GM21367 (cell line): ENCODE measurements at regions not wholly inside any gene's neighbourhood (a gene's known extent, or its start where the extent isn't known, plus 50 kb on each side); places are given as distances from the start of the nearest gene placed in this dataset.
"Not testable (repeated sequence)": the region's sequence is repeated elsewhere in the genome, so short reads cannot be mapped to it uniquely, and the experiment has no call there.

Experiments used
- ATAC-seq: cut with Tn5 transposase; IDR thresholded peaks from one replicate; pipeline ENCODE4 v1.9.1; 2021; ENCODE audit not compliant: unreplicated experiment

DNA sequence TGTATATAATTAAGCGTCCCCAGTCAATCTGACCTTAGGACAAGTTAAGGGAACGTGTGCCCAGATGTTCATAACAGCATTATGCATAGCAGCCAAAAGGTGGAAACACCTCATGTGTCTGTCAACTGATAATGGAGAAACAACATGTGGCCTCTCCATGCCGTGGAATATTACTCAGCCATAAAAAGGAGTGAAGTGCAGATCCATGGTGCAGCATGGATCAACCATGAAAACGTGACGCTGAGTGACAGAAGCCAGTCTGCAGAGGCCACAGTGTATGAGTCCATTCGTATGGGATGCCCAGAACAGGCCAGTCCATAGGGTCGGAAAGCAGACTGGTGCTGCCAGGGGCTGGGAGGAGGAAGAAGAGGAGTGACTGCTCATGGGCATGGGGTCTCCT lies 161.0 kb upstream of the CIBAR2 start:
- ATAC-seq, result no peak

GRCh38 chr16:85274501-85274900 lies 162.2 kb upstream of the CIBAR2 start:
- ATAC-seq, result no peak

- ATAC-seq, result no peak
Measured at GRCh38 chr16:85274924-85275323, 162.7 kb upstream of the CIBAR2 start.

- ATAC-seq, result no peak
Measured at GRCh38 chr16:85275533-85276249, 163.4 kb upstream of the CIBAR2 start.

GRCh38 chr16:85276258-85276657 lies 164.0 kb upstream of the CIBAR2 start:
- no peak for ATAC-seq

GRCh38 chr16:85276721-85277120 lies 164.4 kb upstream of the CIBAR2 start:
- ATAC-seq, result no peak

GRCh38 chr16:85278839-85279238 lies 166.6 kb upstream of the CIBAR2 start:
- no peak for ATAC-seq

DNA sequence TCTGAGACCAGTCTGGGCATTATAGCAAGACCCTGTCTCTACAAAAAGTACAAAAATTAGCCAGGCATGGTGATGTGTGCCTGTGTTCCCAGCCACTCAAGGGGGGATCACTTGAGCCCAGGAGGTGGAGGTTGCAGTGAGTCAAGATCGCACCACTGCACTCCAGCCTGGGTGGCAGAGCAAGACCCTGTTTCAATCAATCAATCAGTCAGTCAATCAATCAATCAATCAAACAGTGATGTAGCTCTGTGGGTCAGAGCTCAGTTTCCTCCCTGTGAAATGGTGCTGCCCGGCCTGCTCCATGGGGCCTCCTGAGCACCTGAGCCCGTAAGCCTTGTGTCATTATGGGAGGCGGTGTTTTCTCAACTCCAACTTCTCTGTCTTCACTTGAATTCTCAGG lies 167.1 kb upstream of the CIBAR2 start:
- no peak for ATAC-seq

- no peak for ATAC-seq
Measured at GRCh38 chr16:85279825-85280545, 167.7 kb upstream of the CIBAR2 start.

GRCh38 chr16:85281181-85281580 lies 168.9 kb upstream of the CIBAR2 start:
- no peak for ATAC-seq

DNA sequence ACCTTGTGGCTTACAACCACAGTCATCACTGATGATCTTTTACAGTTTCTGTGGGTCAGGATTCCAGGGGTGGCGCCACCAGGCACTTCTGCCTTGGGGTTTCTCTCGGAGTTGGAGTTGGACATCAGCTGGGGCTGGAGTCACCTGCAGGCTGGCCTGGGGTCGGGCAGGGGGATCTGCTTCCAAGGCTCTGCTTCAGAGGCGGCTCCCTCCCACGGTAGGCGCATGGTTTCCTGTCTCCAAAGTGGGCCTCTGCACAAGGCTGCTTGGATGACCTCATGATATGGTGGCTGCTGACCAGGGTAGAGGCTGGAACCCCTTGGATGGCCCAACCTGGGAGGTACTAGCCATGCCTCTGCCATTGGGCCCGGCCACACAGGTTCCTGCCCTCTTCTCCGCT lies 170.6 kb upstream of the CIBAR2 start:
- no peak for ATAC-seq

DNA sequence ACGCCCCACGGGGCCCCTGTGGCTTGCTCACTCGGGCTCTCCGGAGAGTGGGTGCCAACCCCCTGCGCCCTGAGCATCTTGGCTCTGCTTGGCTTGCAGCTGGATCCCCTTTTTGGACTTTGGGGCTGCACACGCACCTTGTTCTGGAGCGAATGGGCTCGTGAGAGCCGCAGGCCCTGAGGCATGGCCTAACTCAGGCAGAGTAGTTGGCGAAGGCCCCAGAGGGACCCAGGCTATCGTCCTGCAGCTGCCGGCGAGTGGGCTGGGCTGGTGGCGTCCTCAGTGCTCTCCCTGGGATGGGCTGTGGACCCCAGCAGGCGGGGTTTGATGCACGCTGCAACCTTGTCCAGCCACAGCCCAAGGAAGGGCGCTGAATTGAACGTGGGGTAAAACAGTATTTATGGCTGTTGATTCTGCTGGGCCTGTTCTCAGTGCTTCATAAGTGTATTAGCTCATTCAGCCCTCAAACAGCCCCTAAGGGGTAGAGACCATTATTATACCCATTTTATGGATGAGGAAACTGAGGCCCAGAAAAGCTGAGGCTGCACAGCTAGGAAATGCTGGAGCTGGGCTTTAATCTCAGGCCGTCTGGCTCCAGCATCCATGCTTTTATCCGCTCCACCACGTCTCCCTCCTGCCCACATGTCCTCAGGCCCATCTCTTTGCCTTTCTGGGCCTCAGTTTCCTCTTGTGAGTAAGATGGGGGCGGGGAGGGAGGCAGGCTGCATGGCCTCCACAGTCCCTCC lies 171.2 kb upstream of the CIBAR2 start:
- no peak for ATAC-seq

DNA sequence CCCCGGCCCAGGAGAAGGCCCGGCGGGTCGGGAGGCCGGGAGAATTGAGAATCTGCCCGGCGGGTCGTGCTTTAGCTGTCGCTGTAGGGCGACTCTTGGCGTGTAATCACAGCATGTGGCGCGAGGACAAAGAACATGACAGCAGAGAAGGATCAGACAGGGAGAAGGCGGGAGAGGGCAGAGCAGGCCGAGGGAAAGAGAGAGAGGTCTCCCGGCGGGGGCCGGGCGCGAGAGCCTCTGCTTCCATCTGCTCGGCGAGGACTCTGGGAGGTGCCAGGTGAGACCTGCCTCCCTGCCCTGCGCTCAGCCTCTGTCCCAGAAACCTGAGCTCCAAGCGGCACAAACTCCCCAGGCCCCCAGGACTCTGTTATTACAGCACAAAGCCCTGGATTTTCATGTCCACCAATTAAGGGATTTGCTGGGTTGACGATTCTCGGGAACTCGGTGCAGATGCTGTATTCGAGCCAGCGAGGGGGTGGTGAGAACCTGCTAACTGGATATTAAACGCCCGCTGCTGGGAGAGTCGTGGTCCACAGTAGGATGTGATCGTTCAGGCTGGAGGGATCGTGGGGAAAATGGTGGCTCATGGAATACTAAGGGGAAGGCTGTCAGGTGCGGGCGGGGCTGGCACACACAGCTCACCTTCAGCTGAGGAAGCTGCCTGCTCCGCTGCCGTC lies 172.0 kb upstream of the CIBAR2 start:
- ATAC-seq, result no peak

- no peak for ATAC-seq
Measured at GRCh38 chr16:85285681-85286065, 173.4 kb upstream of the CIBAR2 start.

GRCh38 chr16:85286066-85286831 lies 174.0 kb upstream of the CIBAR2 start:
- no peak for ATAC-seq

GRCh38 chr16:85286951-85287814 lies 174.9 kb upstream of the CIBAR2 start:
- no peak for ATAC-seq

DNA sequence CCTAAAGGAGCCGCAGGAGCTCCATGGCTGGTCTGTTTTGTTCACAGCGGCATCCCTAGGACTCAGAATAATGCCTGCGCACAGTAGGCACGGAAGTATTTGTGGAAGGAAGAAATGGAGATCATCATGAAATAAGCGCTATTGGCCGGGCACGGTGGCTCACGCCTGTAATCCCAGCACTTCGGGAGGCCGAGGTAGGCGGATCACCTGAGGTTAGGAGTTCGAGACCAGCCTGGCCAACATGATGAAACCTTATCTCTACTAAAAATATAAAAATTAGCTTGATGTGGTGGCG lies 175.5 kb upstream of the CIBAR2 start:
- not testable (repeated sequence) for ATAC-seq

- no peak for ATAC-seq
Measured at GRCh38 chr16:85288341-85288868, 176.1 kb upstream of the CIBAR2 start.

DNA sequence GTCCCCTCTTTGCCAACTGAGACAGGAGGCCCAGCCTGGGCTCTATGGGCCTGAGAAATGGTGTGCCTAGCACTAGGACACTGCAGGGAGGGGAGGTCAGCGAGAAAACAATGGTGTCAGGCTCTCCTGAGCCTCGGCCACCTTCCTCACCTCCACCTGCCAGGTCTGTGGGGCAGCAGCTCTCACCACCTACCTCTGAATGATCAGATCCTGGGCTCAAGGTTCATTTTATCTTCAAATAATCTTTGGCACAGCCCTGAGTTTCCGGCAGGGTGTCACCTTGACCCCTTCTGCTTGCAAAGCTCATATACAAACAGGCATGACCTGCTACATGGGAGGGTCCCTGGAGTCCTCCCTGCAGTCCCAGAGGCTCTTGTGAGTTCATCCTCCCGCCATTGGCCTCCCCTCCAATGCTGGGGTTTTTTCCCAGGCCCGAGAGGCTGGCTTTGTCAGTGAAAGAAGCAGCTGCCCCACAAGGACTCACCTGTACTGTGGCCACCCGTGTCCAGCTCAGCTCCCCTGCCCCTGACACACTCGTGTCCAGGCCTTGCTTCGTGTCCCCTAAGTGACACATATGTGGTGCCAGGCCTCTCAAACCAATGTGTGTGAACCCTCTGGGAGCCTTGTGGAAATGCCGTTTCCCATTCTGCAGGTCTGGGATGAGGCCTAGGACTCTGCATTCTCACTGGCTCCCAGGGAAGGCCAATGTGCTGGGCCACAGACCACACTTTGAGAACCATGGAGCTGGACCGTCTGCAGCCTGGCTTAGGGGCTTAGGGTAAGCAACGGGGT lies 176.8 kb upstream of the CIBAR2 start:
- ATAC-seq, result no peak
